ENCODE measurements at regions not wholly inside any gene's neighbourhood (a gene's known extent, or its start where the extent isn't known, plus 50 kb on each side); places are given as distances from the start of the nearest gene placed in this dataset.

DNA sequence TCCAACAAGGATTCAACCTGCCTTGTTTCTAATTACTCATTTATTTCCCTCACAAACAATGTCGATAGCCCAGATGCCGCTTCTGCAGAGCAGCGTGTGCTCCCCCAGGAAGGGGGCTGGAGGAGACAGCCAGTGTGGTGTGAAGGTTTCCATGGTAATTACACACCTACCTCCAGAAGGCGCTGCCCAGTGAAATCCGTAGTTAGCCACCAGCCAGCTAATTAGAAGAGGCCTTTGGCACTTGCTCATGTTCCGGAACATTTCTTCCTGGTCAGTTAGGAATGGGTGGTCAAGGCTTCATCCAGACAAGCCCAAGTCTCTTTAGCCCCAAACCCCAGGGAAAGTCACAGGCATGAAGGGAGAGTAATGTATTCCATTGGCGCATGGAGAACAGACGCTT is 342.5 kb upstream of the C16orf82 start:
- Histone ChIP-seq H3K9me3 (ENCODE audit: control insufficient read depth, low read depth, low read length) (peaks cover 2% of the 10 kb centered on the region), H3K27me3 (ENCODE audit: control insufficient read depth, extremely low read depth, insufficient read depth, low read length) (no peaks in the 10 kb centered on the region), H3K4me2 (ENCODE audit: control insufficient read depth, extremely low read depth, insufficient read depth, low read depth, low read length) (no peak overlapping the region), H3K4me1 (ENCODE audit: control insufficient read depth, extremely low read depth, insufficient read depth, low read length) (no peaks in the 10 kb centered on the region), H3K9me1 (ENCODE audit: control insufficient read depth, extremely low read depth, insufficient read depth, low read length) (no peaks in the 10 kb centered on the region), H3K4me3 (ENCODE audit: control insufficient read depth in 2 of 3, extremely low read depth in 1 of 3, insufficient read depth in 2 of 3, low read depth in 1 of 3, low read length in 3 of 3) (no peak overlapping the region), H2AFZ (ENCODE audit: control insufficient read depth, low read length) (no peak overlapping the region), H4K20me1 (ENCODE audit: control insufficient read depth, extremely low read depth, insufficient read depth, low read length) (no peaks in the 10 kb centered on the region), H3K9ac (ENCODE audit: control insufficient read depth, extremely low read depth, insufficient read depth, low read length) (no peak overlapping the region), H3K79me2 (ENCODE audit: control insufficient read depth, insufficient read depth, low read length) (no peaks in the 10 kb centered on the region), H3K27ac (ENCODE audit: control insufficient read depth, insufficient read depth, low read length) (no peak overlapping the region), H3K36me3 (ENCODE audit: control insufficient read depth in 2 of 2, extremely low read depth in 1 of 2, insufficient read depth in 2 of 2, low read length in 2 of 2) (no peaks in the 10 kb centered on the region)
- DNase-seq (ENCODE audit: low read depth, low spot score) (no peak), FAIRE-seq (no peak)
- dilution Hi-C loops (cut with MboI; ENCODE audit: extremely low pct_ligation_motif_present, low sequenced_read_pairs) = loop anchor here (10.0 kb wide), 1 partner anchor 121 kb away; no protein-coding TSS in a partner anchor
- TF ChIP-seq, protein P1, sequence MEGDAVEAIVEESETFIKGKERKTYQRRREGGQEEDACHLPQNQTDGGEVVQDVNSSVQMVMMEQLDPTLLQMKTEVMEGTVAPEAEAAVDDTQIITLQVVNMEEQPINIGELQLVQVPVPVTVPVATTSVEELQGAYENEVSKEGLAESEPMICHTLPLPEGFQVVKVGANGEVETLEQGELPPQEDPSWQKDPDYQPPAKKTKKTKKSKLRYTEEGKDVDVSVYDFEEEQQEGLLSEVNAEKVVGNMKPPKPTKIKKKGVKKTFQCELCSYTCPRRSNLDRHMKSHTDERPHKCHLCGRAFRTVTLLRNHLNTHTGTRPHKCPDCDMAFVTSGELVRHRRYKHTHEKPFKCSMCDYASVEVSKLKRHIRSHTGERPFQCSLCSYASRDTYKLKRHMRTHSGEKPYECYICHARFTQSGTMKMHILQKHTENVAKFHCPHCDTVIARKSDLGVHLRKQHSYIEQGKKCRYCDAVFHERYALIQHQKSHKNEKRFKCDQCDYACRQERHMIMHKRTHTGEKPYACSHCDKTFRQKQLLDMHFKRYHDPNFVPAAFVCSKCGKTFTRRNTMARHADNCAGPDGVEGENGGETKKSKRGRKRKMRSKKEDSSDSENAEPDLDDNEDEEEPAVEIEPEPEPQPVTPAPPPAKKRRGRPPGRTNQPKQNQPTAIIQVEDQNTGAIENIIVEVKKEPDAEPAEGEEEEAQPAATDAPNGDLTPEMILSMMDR (optimal IDR thresholded peaks at IDR 0.05 in 1 of 3, IDR thresholded peaks at IDR 0.05 in 1 of 3, conservative IDR thresholded peaks at IDR 0.05 in 1 of 3; ENCODE audit: extremely low read depth in 1 of 3, insufficient read depth in 2 of 3, low read length in 3 of 3) = no peak
- no peak for TF ChIP-seq EZH2 (IDR thresholded peaks at IDR 0.05; ENCODE audit: low read length)

DNA sequence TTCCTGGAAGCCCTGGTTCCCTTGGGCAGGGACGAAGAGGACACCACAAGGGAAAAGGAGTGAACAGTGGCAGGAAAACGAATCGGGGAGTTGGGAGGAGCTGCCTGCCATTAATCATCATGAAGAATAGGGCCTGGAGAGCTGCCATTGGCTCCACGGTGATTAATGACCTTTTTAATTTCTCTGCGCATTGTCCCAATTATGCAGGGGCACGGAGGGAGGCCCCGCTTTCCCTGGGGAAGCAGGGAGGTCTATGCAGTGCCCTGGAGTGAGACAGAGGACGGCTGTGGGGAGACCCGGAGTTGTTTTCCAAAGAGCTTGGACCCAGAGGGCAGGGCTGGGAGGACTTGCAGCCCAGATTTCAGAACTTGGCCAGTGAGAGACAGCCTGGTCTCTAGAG is 338.9 kb upstream of the C16orf82 start:
- no peak for DNase-seq (ENCODE audit: low read depth, low spot score)
- Histone ChIP-seq H3K9me3 (ENCODE audit: control insufficient read depth, low read depth, low read length) (peaks cover 5% of the 10 kb centered on the region), H4K20me1 (ENCODE audit: control insufficient read depth, extremely low read depth, insufficient read depth, low read length) (no peaks in the 10 kb centered on the region), H3K79me2 (ENCODE audit: control insufficient read depth, insufficient read depth, low read length) (no peaks in the 10 kb centered on the region), H3K36me3 (ENCODE audit: control insufficient read depth in 2 of 2, extremely low read depth in 1 of 2, insufficient read depth in 2 of 2, low read length in 2 of 2) (no peaks in the 10 kb centered on the region), H3K9ac (ENCODE audit: control insufficient read depth, extremely low read depth, insufficient read depth, low read length) (no peak overlapping the region), H3K27me3 (ENCODE audit: control insufficient read depth, extremely low read depth, insufficient read depth, low read length) (no peaks in the 10 kb centered on the region), H2AFZ (ENCODE audit: control insufficient read depth, low read length) (no peak overlapping the region), H3K9me1 (ENCODE audit: control insufficient read depth, extremely low read depth, insufficient read depth, low read length) (no peaks in the 10 kb centered on the region), H3K4me2 (ENCODE audit: control insufficient read depth, extremely low read depth, insufficient read depth, low read depth, low read length) (no peak overlapping the region), H3K4me3 (ENCODE audit: control insufficient read depth in 2 of 3, extremely low read depth in 1 of 3, insufficient read depth in 2 of 3, low read depth in 1 of 3, low read length in 3 of 3) (no peak overlapping the region), H3K4me1 (ENCODE audit: control insufficient read depth, extremely low read depth, insufficient read depth, low read length) (no peaks in the 10 kb centered on the region), H3K27ac (ENCODE audit: control insufficient read depth, insufficient read depth, low read length) (no peak overlapping the region)
- dilution Hi-C loops (cut with MboI; ENCODE audit: extremely low pct_ligation_motif_present, low sequenced_read_pairs) = loop anchor here (10.0 kb wide), 1 partner anchor 117 kb away; no protein-coding TSS in a partner anchor
- no peak for TF ChIP-seq EZH2 (IDR thresholded peaks at IDR 0.05; ENCODE audit: low read length)
- FAIRE-seq = no peak

- FAIRE-seq (no peak), DNase-seq (ENCODE audit: low read depth, low spot score) (no peak)
- H4K20me1 ChIP-seq (ENCODE audit: control insufficient read depth, extremely low read depth, insufficient read depth, low read length) = no peaks in the 10 kb centered on the region
- H2AFZ ChIP-seq (ENCODE audit: control insufficient read depth, low read length) = no peak overlapping the region
- dilution Hi-C loops (cut with MboI; ENCODE audit: extremely low pct_ligation_motif_present, low sequenced_read_pairs) = loop anchor here (10.0 kb wide), 1 partner anchor 115 kb away; no protein-coding TSS in a partner anchor
- peaks cover 2% of the 10 kb centered on the region for H3K9me3 ChIP-seq (ENCODE audit: control insufficient read depth, low read depth, low read length)
- no peak for TF ChIP-seq EZH2 (IDR thresholded peaks at IDR 0.05; ENCODE audit: low read length)
- TF ChIP-seq, protein P1 (optimal IDR thresholded peaks at IDR 0.05 in 1 of 3, IDR thresholded peaks at IDR 0.05 in 1 of 3, conservative IDR thresholded peaks at IDR 0.05 in 1 of 3; ENCODE audit: extremely low read depth in 1 of 3, insufficient read depth in 2 of 3, low read length in 3 of 3) = no peak
- H3K4me2 ChIP-seq (ENCODE audit: control insufficient read depth, extremely low read depth, insufficient read depth, low read depth, low read length) = no peak overlapping the region
- H3K9me1 ChIP-seq (ENCODE audit: control insufficient read depth, extremely low read depth, insufficient read depth, low read length) = no peaks in the 10 kb centered on the region
- no peaks in the 10 kb centered on the region for H3K36me3 ChIP-seq (ENCODE audit: control insufficient read depth in 2 of 2, extremely low read depth in 1 of 2, insufficient read depth in 2 of 2, low read length in 2 of 2)
- no peaks in the 10 kb centered on the region for H3K79me2 ChIP-seq (ENCODE audit: control insufficient read depth, insufficient read depth, low read length)
- H3K27me3 ChIP-seq (ENCODE audit: control insufficient read depth, extremely low read depth, insufficient read depth, low read length) = no peaks in the 10 kb centered on the region
- no peaks in the 10 kb centered on the region for H3K4me1 ChIP-seq (ENCODE audit: control insufficient read depth, extremely low read depth, insufficient read depth, low read length)
- H3K27ac ChIP-seq (ENCODE audit: control insufficient read depth, insufficient read depth, low read length) = no peak overlapping the region
- H3K4me3 ChIP-seq (ENCODE audit: control insufficient read depth in 2 of 3, extremely low read depth in 1 of 3, insufficient read depth in 2 of 3, low read depth in 1 of 3, low read length in 3 of 3) = no peak overlapping the region
- no peak overlapping the region for H3K9ac ChIP-seq (ENCODE audit: control insufficient read depth, extremely low read depth, insufficient read depth, low read length)
These were observed 336.7 kb upstream of the C16orf82 start for GRCh38 chr16:26729951-26730541.
